ENCODE measurements at regions not wholly inside any gene's neighbourhood (a gene's known extent, or its start where the extent isn't known, plus 50 kb on each side); places are given as distances from the start of the nearest gene placed in this dataset.

GRCh38 chr18:72433756-72434155, 110.4 kb downstream of the CBLN2 start:
- TF ChIP-seq POLR2AphosphoS5 (IDR thresholded peaks at IDR 0.05; ENCODE audit: low read depth, low read length): no peak
- no peak for TF ChIP-seq POLR2A (IDR thresholded peaks at IDR 0.05; ENCODE audit: low read depth, low read length)

Data from GM12891 (cell line).